ENCODE measurements at regions not wholly inside any gene's neighbourhood (a gene's known extent, or its start where the extent isn't known, plus 50 kb on each side); places are given as distances from the start of the nearest gene placed in this dataset.

- no peak for DNase-seq (ENCODE audit: low spot score)
Observed at GRCh38 chr10:113292086-113292485, 260.8 kb upstream of the HABP2 start.

DNA sequence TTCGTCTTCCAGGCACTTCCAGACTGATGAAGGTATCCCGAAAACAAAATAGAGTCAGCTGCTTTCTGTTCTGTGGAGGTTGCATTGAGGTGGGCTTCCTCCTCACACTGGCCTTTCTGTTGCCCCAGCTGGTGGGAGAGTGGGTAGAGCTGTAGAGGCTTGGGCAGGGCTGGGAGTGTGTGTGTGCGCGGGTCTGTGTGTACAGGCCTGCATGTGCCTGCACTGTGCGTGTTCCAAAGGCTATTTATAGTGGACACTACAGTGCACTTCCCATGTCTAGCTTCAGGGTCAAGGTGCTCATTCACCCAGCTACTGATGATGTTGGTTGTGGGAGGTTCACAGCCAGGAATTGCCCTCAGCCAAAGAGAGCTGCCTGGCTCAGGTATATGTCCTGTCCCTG lies 260.1 kb upstream of the HABP2 start:
- no peak for DNase-seq (ENCODE audit: low spot score)

GRCh38 chr10:113293167-113293566 lies 259.7 kb upstream of the HABP2 start:
- no peak for DNase-seq (ENCODE audit: low spot score)

DNA sequence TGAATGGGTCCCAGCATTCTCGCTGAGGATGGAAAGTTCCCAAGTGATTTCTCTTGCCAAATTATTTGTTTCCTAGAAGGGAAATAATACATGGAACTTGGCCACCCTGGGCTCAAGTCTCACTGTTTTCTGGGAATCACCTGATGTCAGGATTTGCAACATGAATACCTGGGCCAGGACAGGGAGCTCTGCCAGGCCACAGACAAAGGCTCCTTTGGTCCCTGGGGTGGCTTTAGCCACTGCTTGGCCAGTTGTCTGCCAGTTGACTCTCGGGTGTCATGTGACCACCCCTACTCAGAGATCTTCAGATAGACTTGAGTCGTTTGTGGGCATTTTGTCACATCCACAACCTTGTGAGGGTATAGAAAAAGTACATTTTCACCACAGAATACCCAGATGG lies 258.0 kb upstream of the HABP2 start:
- no peak for DNase-seq (ENCODE audit: low spot score)

DNA sequence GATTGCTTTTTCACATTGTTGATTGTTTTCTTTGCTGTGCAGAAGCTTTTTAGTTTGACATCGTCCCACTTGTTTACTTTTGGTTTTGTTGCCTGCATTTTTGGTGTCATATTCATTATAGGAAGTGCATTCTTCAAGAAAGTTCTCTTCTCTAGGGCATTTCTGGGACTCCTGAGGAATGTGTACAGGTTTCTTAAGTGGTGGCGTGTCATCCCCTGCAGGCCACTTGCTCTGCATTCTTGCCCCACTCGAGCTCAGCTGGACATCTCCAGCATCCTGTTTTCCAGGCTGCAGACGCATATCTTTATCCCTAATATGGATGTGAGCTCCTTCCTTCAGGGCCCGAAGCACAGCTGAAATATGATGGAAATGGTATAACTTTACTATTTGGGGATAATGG lies 255.6 kb upstream of the HABP2 start:
- DNase-seq (ENCODE audit: low spot score), result no peak

DNA sequence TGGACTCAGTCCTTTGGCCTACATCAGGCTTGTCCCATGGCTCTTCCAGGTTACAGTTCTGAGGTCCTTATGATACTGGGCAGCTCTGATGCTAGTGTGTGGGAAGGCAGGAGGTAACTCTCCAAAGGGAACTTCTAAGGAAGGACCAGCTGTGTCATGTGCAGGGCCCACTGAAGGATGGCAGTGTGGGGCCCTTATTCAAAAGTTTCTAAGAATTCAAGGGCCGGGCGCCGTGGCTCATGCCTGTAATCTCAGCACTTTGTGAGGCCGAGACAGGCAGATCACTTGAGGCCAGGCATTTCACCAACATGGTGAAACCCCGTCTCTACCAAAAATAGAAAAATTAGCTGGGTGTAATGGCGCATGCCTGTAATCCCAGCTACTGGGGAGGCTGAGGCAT lies 254.2 kb upstream of the HABP2 start:
- DNase-seq (ENCODE audit: low spot score), result no peak

DNA sequence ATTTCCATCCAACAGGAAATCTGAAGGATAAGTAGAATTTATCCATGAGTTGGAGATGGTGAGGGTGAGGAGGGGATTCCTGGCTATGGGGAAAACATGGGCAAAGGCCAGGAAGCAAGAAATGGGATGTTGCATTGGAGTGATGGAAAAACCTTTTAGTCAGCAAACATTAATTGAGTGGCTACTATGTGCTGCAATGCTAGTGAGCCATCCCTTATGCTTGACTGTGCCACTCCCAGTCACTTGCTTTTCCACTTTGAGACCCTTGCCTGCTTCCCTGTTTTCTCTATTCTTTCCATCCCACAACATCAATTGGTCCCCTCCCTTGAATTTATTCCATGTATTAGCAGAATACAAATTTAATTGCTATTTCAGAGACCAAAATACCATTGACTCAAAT lies 252.7 kb upstream of the HABP2 start:
- DNase-seq (ENCODE audit: low spot score), result no peak

DNA sequence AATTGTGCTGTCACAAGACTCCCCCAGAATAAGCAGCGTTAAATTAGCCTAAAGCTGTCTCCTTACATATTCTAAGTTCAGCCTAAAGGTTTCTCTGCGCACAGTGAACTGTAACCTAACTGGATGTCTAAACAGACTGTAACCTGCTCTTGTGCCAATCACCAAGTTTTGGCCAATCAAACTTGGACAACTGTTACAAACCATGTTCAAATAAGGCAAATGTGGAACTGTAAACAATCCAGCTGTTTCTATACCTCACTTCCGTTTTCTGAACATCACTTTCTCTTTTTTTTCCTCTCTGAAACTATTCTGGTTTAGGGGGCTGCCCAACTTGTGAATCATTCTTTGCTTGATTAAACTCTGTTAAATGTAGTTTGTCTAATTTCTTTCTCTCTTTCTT lies 252.2 kb upstream of the HABP2 start:
- no peak for DNase-seq (ENCODE audit: low spot score)

DNA sequence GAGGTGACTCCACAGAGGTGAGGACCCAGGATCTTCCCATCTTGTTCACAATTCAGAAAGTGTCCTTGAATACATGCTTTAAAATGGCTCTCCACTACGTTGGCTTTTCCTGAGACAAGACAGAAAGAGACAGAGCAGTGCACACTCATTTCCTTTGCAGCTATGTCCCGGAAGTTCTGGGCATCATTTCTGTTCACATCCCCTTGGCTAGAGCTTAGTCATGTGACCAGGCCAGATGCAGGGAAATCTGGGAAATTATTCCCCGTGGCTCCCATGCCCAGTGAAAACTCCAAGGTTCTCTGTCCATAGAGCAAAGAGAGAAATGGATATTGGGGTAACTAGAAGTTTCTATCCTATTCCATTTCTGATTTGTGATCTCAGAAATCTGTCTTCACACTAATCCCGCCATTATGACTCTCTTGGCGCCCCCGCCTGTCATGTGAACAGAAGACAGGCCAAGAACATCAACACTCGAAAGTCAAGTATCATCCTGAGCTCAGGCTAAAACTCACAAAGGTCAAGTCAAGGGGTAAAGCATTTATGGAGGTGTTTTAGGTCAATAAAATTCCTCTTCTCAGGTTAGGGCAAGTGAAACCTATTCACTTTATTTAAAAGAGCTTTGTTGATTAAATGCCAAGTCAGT lies 251.4 kb upstream of the HABP2 start:
- DNase-seq (ENCODE audit: low spot score), result no peak

DNA sequence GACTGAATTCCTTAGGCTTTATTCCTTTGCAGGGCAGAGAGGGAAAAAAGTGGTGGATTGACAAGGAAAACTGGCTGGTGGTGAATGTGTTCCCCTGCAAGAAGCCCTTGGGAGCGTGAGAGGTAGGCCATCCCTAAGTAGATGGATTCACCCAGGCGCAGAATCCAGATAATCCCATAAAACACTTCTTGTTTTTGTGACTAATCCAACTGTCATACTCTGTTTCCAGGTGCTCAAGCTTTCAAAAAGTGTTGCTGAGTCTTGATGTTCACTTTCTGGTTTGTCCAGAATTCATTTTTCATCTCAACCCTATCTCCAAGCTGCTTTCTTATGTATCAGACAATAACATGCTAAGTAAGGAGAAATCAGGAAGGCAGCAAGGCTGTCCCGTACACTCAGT lies 250.8 kb upstream of the HABP2 start:
- DNase-seq (ENCODE audit: low spot score), result no peak

DNA sequence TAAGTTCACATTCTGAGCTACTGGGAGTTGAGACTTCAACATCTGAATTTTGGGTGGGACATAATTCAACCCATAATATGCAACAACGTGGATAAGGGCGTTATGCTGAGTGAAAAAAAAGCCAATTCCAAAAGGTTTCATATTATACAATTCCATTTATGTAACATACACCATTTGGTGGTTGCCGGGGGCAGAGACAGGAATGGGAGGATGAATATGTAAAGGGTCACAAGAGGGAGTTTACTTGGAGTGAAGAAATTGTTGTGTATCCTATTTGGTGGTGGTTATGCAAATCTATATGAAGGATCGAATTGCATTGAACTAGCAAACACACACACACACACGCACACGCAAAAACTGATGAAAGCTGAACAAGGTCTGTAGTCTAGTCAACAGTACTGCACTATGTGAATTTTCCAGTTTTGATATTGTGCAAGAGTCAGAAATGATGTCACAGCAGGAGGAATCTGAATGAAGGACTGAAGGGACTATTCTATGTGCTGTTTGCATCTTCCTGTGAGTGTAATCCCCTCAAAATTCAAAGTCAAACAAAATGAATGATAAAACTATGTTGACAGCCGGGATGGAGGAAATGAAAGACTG lies 249.2 kb upstream of the HABP2 start:
- DNase-seq (ENCODE audit: low spot score), result no peak

DNA sequence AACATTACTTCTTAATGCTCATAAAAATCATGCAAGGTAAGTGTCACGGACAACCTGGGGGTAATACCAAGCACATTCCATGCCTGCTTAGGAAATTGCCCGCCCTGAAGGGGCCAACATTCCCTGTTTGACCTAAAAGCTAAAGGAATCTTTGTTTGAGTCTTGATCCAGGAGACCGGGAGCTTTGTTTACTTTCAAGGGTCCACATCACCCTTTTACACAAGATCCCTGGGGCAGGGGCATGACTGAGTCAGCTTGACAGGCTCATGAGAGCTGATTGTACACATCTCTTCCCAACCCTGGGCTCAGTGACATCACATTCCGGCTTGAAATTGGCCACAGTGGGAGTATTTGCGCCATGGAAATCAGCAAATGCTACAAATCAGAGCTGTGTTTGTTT lies 248.1 kb upstream of the HABP2 start:
- DNase-seq (ENCODE audit: low spot score), result no peak

DNA sequence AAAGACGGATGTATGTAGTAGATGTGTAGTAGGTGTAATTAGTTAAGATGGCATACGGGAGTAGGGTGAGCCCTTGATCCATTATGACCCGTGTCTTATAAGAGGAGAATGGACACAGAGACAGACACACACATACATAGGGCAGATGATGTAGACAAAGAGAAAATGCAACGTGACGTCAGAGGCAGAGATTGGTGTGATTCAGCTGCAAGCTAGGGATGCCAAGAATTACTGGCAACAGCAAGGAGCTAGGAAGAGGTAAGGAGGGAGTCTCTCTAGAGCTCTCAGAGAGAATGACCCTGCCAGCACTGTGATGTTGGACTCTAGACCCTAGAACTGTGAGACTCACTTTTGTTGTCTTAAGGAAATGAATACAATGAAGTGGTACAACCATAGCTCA lies 247.0 kb upstream of the HABP2 start:
- no peak for DNase-seq (ENCODE audit: low spot score)

DNA sequence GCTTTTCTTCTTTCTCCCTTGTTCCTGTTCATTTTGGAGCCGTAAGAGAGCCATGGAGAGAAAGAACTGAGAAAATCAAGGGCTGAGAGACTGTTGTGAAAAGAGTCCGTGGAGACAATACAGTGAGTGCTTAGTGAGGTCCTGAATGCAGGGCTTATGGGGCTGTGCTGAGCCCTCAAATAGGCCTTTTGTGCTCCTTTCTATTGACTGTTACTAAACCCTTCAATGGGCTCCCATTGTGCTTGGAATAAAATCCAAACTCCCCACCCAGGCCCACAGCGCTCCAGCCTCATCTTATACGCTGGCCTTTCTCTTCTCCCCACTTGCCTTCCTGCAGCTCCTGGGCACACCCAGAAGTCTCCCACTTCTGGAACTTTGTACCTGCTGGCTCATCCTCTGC lies 243.1 kb upstream of the HABP2 start:
- no peak for DNase-seq (ENCODE audit: low spot score)

GRCh38 chr10:113310347-113310746 lies 242.5 kb upstream of the HABP2 start:
- no peak for DNase-seq (ENCODE audit: low spot score)

DNA sequence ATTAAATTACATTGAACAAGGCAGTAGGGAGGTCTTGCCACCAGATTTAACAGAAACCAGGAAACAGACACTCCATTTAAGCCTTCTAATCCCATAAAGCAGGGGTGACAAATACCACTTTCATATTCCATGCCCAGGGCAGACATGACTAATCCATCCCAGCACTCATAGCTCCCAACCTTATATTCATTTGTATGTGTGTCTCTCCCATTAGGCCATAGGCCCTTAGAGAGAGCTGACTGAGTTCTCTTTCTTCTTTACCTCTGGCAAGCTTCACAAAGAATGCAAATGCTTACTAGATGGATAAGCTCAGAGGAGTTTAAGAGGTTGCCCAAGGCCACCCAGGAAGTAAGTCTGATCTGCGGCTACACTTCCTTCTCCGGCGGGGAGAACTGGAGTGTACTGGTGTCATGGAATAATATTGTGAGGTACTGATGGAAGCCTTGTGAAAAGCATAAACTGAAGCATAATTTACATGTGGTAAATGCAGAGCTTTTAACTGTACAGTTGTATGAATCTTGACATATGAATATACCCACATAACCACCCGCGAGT lies 239.7 kb upstream of the HABP2 start:
- no peak for DNase-seq (ENCODE audit: low spot score)

DNA sequence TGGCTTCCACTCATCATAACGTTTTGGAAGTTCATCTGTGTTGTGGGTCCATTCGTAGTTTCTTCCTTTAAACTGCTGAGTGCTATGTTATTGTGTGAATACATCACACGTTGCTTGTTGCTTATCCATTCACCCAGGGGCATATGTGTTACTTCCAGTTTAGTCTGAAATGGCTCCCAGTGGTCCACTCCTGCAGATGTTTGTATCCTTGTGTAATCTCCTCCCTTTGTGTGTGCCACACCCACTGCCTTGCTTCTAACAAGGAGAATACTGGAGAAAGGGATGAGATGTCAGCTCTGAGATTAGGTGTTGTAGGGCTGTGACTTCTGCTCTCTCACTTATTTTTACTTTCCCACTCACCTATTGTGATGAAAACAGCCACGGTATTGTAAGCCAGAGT lies 239.1 kb upstream of the HABP2 start:
- DNase-seq (ENCODE audit: low spot score), result no peak

DNA sequence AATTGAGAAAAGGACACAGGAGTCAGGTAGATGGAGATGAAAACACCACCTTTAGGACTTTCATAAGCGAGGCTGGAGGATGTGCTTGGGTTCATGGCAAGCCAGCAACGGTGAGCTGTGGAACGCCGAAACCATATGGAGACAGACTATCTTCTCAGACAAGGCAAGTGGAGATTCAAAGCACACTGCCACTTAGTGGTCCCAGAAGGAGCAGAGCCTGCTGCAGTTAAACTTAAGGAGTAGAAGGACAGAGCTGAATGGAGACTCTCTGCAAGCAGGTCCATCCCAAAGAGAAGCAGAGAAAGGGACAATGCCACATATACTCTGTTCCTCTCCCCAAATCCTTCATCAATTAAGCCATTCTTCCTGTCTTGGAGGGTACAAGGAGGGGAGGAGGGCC lies 236.3 kb upstream of the HABP2 start:
- no peak for DNase-seq (ENCODE audit: low spot score)

DNA sequence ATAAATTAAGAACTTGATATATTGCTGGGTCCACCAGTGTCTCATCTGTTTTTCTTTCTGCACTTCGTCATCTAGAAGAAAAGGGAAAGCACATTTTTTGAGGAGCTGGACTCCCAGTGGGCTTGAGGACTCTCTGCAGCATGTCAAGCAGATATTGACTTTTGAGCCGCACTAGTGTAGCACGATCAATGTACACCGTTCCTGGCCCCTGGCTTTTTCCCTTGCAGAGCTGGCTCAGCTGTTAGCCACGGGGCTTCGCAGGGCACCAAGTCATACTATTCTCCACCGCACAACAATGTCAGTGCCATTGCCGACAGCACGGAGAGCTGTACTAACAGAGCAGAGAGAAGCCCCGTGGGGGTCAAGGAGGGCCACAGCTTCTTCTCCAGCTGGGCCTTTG lies 235.4 kb upstream of the HABP2 start:
- no peak for DNase-seq (ENCODE audit: low spot score)

GRCh38 chr10:113319479-113319878 lies 233.4 kb upstream of the HABP2 start:
- no peak for DNase-seq (ENCODE audit: low spot score)

GRCh38 chr10:113320211-113320610 lies 232.6 kb upstream of the HABP2 start:
- no peak for DNase-seq (ENCODE audit: low spot score)

DNA sequence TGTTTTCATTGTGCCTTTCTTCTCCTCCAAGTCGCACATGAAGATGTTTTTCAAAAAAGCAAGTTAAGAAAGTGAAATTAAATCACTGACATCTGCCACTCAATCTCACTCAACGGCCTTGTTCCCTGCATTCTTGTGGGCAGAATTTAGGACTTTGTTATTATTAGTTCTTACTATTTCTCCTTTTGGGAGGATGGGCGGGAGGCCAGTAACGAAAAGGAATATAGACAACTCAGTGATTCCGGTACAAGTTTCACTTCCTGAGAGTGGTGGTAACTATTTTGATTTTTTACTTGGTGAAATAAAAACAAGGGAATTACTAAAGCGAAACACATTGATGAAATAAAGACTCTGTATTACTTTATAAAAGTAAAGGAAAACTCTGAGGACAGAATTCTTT lies 231.9 kb upstream of the HABP2 start:
- no peak for DNase-seq (ENCODE audit: low spot score)

- no peak for DNase-seq (ENCODE audit: low spot score)
Observed at GRCh38 chr10:113322843-113323242, 230.0 kb upstream of the HABP2 start.

- DNase-seq (ENCODE audit: low spot score), result no peak
Observed at GRCh38 chr10:113323985-113324384, 228.9 kb upstream of the HABP2 start.

Measured in ureter (tissue), 1 donor.